H1 (cell line): ENCODE measurements at regions not wholly inside any gene's neighbourhood (a gene's known extent, or its start where the extent isn't known, plus 50 kb on each side); places are given as distances from the start of the nearest gene placed in this dataset.

Experiments used
- CTCF ChIA-PET: fragments of 300-600 bp; sonication (Branson Sonifier 250); formaldehyde crosslinking; loops from one replicate; lab custom pipeline; 2021; ENCODE audit not compliant: partially characterized antibody; lab: Charles Lee
- POLR2A ChIA-PET: fragments of 300-600 bp; sonication (Branson Sonifier 250); formaldehyde crosslinking; loops from one replicate; lab custom pipeline; 2021; ENCODE audit warnings: inconsistent platforms; ENCODE audit not compliant: partially characterized antibody; lab: Charles Lee
- DNase-seq, 2 experiments: peaks; one replicate each; pipeline versions ENCODE4 v3.0.0 to v3.0.0-alpha.2; 2010 to 2022; ENCODE audit warnings: low spot score in 2 of 2, low read depth in 1 of 2, mixed read lengths in 1 of 2
- FAIRE-seq: peaks from 2 replicates; lab custom pipeline; 2011; peaks lifted over from hg19 to GRCh38; lab: Jason Lieb, UNC
- H2AFZ ChIP-seq: 2 replicates; pipeline ENCODE4 v1.8.1; 2012; ENCODE audit warnings: low read length, inconsistent platforms
- H2AK5ac ChIP-seq: 2 replicates; pipeline ENCODE4 v1.6.1; 2013; ENCODE audit warnings: low read depth, low read length
- H2BK120ac ChIP-seq: replicated peaks from 2 replicates; pipeline ENCODE3; 2013; ENCODE audit warnings: low read depth, low read length, inconsistent platforms
- H2BK12ac ChIP-seq: 2 replicates; pipeline ENCODE4 v1.6.1; 2013; ENCODE audit warnings: low read depth, low read length
- H2BK15ac ChIP-seq: 2 replicates; pipeline ENCODE4 v1.6.1; 2013; ENCODE audit warnings: low read length
- H2BK20ac ChIP-seq: 2 replicates; pipeline ENCODE4 v1.6.1; 2013; ENCODE audit warnings: low read length
- H2BK5ac ChIP-seq: 2 replicates; pipeline ENCODE4 v1.6.1; 2013; ENCODE audit warnings: low read depth, low read length
- H3K14ac ChIP-seq: 2 replicates; pipeline ENCODE4 v1.6.1; 2013; ENCODE audit warnings: inconsistent platforms; ENCODE audit not compliant: insufficient read length
- H3K18ac ChIP-seq: 2 replicates; pipeline ENCODE4 v1.6.1; 2013; ENCODE audit warnings: low read length; ENCODE audit errors: extremely low read depth
- H3K23ac ChIP-seq: 2 replicates; pipeline ENCODE4 v1.6.1; 2013; ENCODE audit warnings: inconsistent platforms; ENCODE audit not compliant: insufficient read length
- H3K23me2 ChIP-seq: 2 replicates; pipeline ENCODE4 v1.6.1; 2013; ENCODE audit warnings: low read depth, low read length
- H3K27ac ChIP-seq: 2 replicates; pipeline ENCODE4 v1.6.1; 2011; ENCODE audit warnings: low read depth, low read length, inconsistent platforms
- H3K27me3 ChIP-seq, 4 experiments: replicated peaks in 1 of 4; 1 replicate in 1 of 4; 2 replicates in 3 of 4; pipeline versions ENCODE4 v1.6.1 to v1.8.1; 2011 to 2013; ENCODE audit warnings: low read length in 3 of 4, mild to moderate bottlenecking in 3 of 4, inconsistent platforms in 2 of 4, mixed read lengths in 2 of 4, moderate library complexity in 1 of 4; ENCODE audit not compliant: control insufficient read depth in 3 of 4, insufficient read depth in 3 of 4; ENCODE audit errors: extremely low read depth in 1 of 4
- H3K36me3 ChIP-seq, 4 experiments: 2 replicates each; pipeline versions ENCODE4 v1.6.1 to v1.8.1; 2011 to 2013; ENCODE audit warnings: mild to moderate bottlenecking in 4 of 4, low read length in 3 of 4, moderate library complexity in 2 of 4, control low read depth in 1 of 4, inconsistent platforms in 1 of 4; ENCODE audit not compliant: insufficient read depth in 4 of 4, control insufficient read depth in 2 of 4
- H3K4ac ChIP-seq: replicated peaks from 2 replicates; pipeline ENCODE3; 2013; ENCODE audit warnings: low read length, low read depth, mixed read lengths, inconsistent platforms; ENCODE audit not compliant: insufficient read length
- H3K4me1 ChIP-seq, 4 experiments: replicated peaks in 1 of 4; 1 replicate in 1 of 4; 2 replicates in 3 of 4; pipeline versions ENCODE4 v1.6.1 to v1.8.1; 2011 to 2013; ENCODE audit warnings: low read length in 3 of 4, inconsistent platforms in 2 of 4, mixed read lengths in 1 of 4; ENCODE audit not compliant: insufficient read depth in 4 of 4, control insufficient read depth in 3 of 4
- H3K4me2 ChIP-seq, 2 experiments: 2 replicates each; pipeline versions ENCODE4 v1.6.1 to v1.8.1; 2011 to 2013; ENCODE audit warnings: low read depth in 2 of 2, low read length in 2 of 2, control low read depth in 1 of 2, inconsistent platforms in 1 of 2, mild to moderate bottlenecking in 1 of 2; ENCODE audit not compliant: insufficient read depth in 1 of 2
- H3K4me3 ChIP-seq, 4 experiments: fragments of 200-600, 300-600 bp in 1 of 4; sonication (generic), shearing (Covaris generic), sonication (Bioruptor Twin) in 1 of 4; 2 replicates each; pipeline versions ENCODE4 v1.5.1 to v1.8.1; 2011 to 2016; ENCODE audit warnings: low read length in 4 of 4, low read depth in 3 of 4, control low read depth in 2 of 4, inconsistent platforms in 2 of 4, mild to moderate bottlenecking in 2 of 4, mixed read lengths in 1 of 4, moderate library complexity in 1 of 4; ENCODE audit not compliant: insufficient read depth in 2 of 4; ENCODE audit errors: extremely low read depth in 1 of 4
- H3K56ac ChIP-seq: replicated peaks from 2 replicates; pipeline ENCODE3; 2013; ENCODE audit warnings: low read depth, mild to moderate bottlenecking, mixed read lengths, low read length, inconsistent platforms; ENCODE audit not compliant: insufficient read length
- H3K79me1 ChIP-seq: 2 replicates; pipeline ENCODE4 v1.6.1; 2013; ENCODE audit warnings: low read depth, low read length, control low read depth
- H3K79me2 ChIP-seq, 2 experiments: 2 replicates each; pipeline versions ENCODE4 v1.6.1 to v1.8.1; 2012 to 2013; ENCODE audit warnings: low read length in 2 of 2, mild to moderate bottlenecking in 2 of 2, inconsistent platforms in 1 of 2; ENCODE audit not compliant: insufficient read depth in 2 of 2, control insufficient read depth in 1 of 2
- H3K9ac ChIP-seq, 4 experiments: replicated peaks in 1 of 4; 1 replicate in 1 of 4; 2 replicates in 3 of 4; pipeline versions ENCODE4 v1.6.1 to v1.8.1; 2011 to 2013; ENCODE audit warnings: low read depth in 3 of 4, low read length in 3 of 4, control low read depth in 2 of 4, mild to moderate bottlenecking in 2 of 4, moderate library complexity in 2 of 4, inconsistent platforms in 1 of 4; ENCODE audit errors: extremely low read depth in 1 of 4
- H3K9me3 ChIP-seq, 2 experiments: 2 replicates each; pipeline versions ENCODE4 v1.6.1 to v1.8.1; 2012 to 2013; ENCODE audit warnings: mild to moderate bottlenecking in 2 of 2, moderate library complexity in 2 of 2, control low read depth in 1 of 2, inconsistent platforms in 1 of 2, low read depth in 1 of 2, low read length in 1 of 2, mixed read lengths in 1 of 2; ENCODE audit not compliant: insufficient read depth in 2 of 2
- H4K20me1 ChIP-seq, 2 experiments: replicated peaks in 1 of 2; 2 replicates each; pipeline versions ENCODE3 to v1.8.1; 2011 to 2013; ENCODE audit warnings: inconsistent platforms in 2 of 2, low read length in 2 of 2, mild to moderate bottlenecking in 1 of 2; ENCODE audit not compliant: insufficient read depth in 2 of 2, control insufficient read depth in 1 of 2
- H4K5ac ChIP-seq: 2 replicates; pipeline ENCODE4 v1.6.1; 2013; ENCODE audit warnings: low read length, low read depth, mixed read lengths, inconsistent platforms; ENCODE audit not compliant: insufficient read length
- H4K8ac ChIP-seq: 2 replicates; pipeline ENCODE4 v1.8.0; 2013; ENCODE audit warnings: mild to moderate bottlenecking, moderate library complexity, low read length, inconsistent platforms; ENCODE audit not compliant: insufficient read depth; ENCODE audit errors: extremely low read depth
- H4K91ac ChIP-seq: replicated peaks from 2 replicates; pipeline ENCODE3; 2013; ENCODE audit warnings: low read length, mixed read lengths, inconsistent platforms; ENCODE audit not compliant: insufficient read length
- CBX8 ChIP-seq: fragments of 300-800, 300-1000 bp; sonication (generic); IDR thresholded peaks from 2 replicates; pipeline ENCODE4 v1.7.1; 2016; ENCODE audit warnings: low read depth, low read length, borderline replicate concordance
- CHD1 ChIP-seq: IDR thresholded peaks from 2 replicates; pipeline ENCODE4 v1.6.1; 2012; ENCODE audit warnings: low read depth, low read length, improper control_type of control experiment
- CTBP2 ChIP-seq: IDR thresholded peaks from 2 replicates; pipeline ENCODE4 v1.7.0; 2011; ENCODE audit warnings: borderline replicate concordance, mild to moderate bottlenecking, moderate library complexity, mixed read lengths, low read length; ENCODE audit not compliant: insufficient read depth, insufficient read length
- MAFK ChIP-seq: IDR thresholded peaks from 2 replicates; pipeline ENCODE4 v1.6.1; 2012; ENCODE audit warnings: low read depth, mild to moderate bottlenecking, improper control_type of control experiment, low read length
- NANOG ChIP-seq: IDR thresholded peaks from 2 replicates; pipeline ENCODE4 v1.6.1; 2011; ENCODE audit warnings: low read length, low read depth, mild to moderate bottlenecking, inconsistent platforms; ENCODE audit not compliant: insufficient read depth, poor library complexity, severe bottlenecking
- POLR2A ChIP-seq, 2 experiments: IDR thresholded peaks; 1 replicate in 1 of 2; 2 replicates in 1 of 2; pipeline ENCODE4 v1.6.1; 2011; ENCODE audit warnings: low read depth in 2 of 2, low read length in 2 of 2, mild to moderate bottlenecking in 2 of 2; ENCODE audit errors: control extremely low read depth in 1 of 2
- SAP30 ChIP-seq: fragments of 300-600 bp; sonication (generic); IDR thresholded peaks from 2 replicates; pipeline ENCODE4 v1.7.1; 2012; ENCODE audit warnings: low read length, moderate library complexity, mild to moderate bottlenecking, inconsistent platforms; ENCODE audit not compliant: insufficient read depth, insufficient replicate concordance
- SUZ12 ChIP-seq: fragments of 200-600 bp; sonication (generic); IDR thresholded peaks from 2 replicates; pipeline ENCODE4 v1.6.1; 2012; ENCODE audit warnings: mild to moderate bottlenecking, inconsistent platforms, low read length, moderate library complexity, mixed read lengths
- TBP ChIP-seq: IDR thresholded peaks from 2 replicates; pipeline ENCODE4 v1.6.1; 2011; ENCODE audit warnings: low read depth, low read length, improper control_type of control experiment
- WGBS, 2 experiments: shearing (Covaris generic) in 1 of 2; methylation state at CpG; one replicate each; pipeline versions ENCODE4 v1.1.6 to v1.1.7; 2013 to 2015; ENCODE audit warnings: low lambda C conversion rate in 2 of 2, mixed read lengths in 2 of 2, inconsistent platforms in 1 of 2, low coverage in 1 of 2, missing lambda C conversion rate in 1 of 2; ENCODE audit not compliant: insufficient replicate concordance in 2 of 2, insufficient coverage in 1 of 2, insufficient read length in 1 of 2; ENCODE audit errors: extremely low coverage in 1 of 2, missing lambda C conversion rate in 1 of 2; 5-methylcytosine and 5-hydroxymethylcytosine counted together
- TF ChIP-seq, protein P1 (sequence below), 3 experiments: IDR thresholded peaks; 1 replicate in 2 of 3; 2 replicates in 1 of 3; pipeline versions ENCODE4 v1.5.1 to v1.6.1; 2011; ENCODE audit warnings: low read length in 3 of 3, mild to moderate bottlenecking in 3 of 3, inconsistent platforms in 2 of 3, low read depth in 1 of 3, moderate library complexity in 1 of 3; ENCODE audit not compliant: insufficient read depth in 1 of 3; ENCODE audit errors: control extremely low read depth in 1 of 3
- TF ChIP-seq, protein P2 (sequence below): IDR thresholded peaks from 2 replicates; pipeline ENCODE4 v1.6.1; 2011; ENCODE audit warnings: low read length, improper control_type of control experiment

DNA sequence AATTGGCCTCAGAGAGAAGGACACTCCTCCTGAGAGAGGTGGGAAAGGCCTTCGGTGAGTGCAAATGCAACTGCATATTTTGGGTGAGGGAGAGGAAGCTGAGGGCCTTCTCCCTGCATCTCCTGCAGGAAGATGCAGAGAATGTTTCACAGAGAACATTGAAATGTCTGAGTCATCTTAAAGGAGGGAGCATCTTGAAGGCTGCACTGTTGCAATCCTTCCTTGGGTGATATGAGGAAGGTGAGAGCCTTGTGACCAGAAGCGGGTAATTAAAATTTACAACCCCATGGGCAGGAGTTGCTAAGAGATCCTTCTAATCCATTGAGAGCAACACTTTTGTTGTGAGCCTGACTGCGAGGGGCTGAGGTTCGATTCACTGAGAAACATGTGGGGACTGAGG, 375.7 kb upstream of the MARCKS start:
- Histone ChIP-seq H2AK5ac (no peak overlapping the region), H4K5ac (no peak overlapping the region), H4K91ac (no peak overlapping the region), H3K9me3 (no peaks in the 10 kb centered on the region), H2BK15ac (no peak overlapping the region), H3K27ac (no peak overlapping the region), H3K27me3 (peaks cover 0 to 1% (median 0%) of the 10 kb centered on the region in 4 experiments; a peak in 1 of 7 replicates), H3K4me2 (no peak overlapping the region), H2BK120ac (no peak overlapping the region), H2AFZ (no peak overlapping the region), H3K56ac (no peak overlapping the region), H4K8ac (no peak overlapping the region), H3K36me3 (no peaks in the 10 kb centered on the region), H4K20me1 (no peaks in the 10 kb centered on the region), H2BK20ac (no peak overlapping the region), H2BK5ac (no peak overlapping the region), H3K9ac (no peak overlapping the region), H3K4me3 (no peak overlapping the region), H3K18ac (no peak overlapping the region), H3K23ac (no peak overlapping the region), H2BK12ac (no peak overlapping the region), H3K4me1 (no peaks in the 10 kb centered on the region), H3K14ac (no peak overlapping the region), H3K79me1 (no peaks in the 10 kb centered on the region), H3K4ac (no peak overlapping the region), H3K23me2 (no peaks in the 10 kb centered on the region), H3K79me2 (no peaks in the 10 kb centered on the region)
- ChIA-PET POLR2A (no interaction called here), CTCF (interaction anchor here (0.8 to 2.1 kb wide), 3 partner anchors 14 to 361 kb away, joined by 3 to 6 read pairs (median 3); no protein-coding TSS in a partner anchor)
- DNase-seq: no peak
- FAIRE-seq: no peak
- WGBS, 2 experiments: 96% methylated on average over 4 of the region's 4 CpGs; no CpG with 5 or more reads in 1 of the 2 experiments
- TF ChIP-seq TBP: no peak
- TF ChIP-seq, protein P1, sequence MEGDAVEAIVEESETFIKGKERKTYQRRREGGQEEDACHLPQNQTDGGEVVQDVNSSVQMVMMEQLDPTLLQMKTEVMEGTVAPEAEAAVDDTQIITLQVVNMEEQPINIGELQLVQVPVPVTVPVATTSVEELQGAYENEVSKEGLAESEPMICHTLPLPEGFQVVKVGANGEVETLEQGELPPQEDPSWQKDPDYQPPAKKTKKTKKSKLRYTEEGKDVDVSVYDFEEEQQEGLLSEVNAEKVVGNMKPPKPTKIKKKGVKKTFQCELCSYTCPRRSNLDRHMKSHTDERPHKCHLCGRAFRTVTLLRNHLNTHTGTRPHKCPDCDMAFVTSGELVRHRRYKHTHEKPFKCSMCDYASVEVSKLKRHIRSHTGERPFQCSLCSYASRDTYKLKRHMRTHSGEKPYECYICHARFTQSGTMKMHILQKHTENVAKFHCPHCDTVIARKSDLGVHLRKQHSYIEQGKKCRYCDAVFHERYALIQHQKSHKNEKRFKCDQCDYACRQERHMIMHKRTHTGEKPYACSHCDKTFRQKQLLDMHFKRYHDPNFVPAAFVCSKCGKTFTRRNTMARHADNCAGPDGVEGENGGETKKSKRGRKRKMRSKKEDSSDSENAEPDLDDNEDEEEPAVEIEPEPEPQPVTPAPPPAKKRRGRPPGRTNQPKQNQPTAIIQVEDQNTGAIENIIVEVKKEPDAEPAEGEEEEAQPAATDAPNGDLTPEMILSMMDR (IDR thresholded peaks at IDR 0.05; ENCODE audit: control extremely low read depth in 1 of 3, insufficient read depth in 1 of 3, low read depth in 1 of 3, low read length in 3 of 3): no peak
- TF ChIP-seq, protein P2, sequence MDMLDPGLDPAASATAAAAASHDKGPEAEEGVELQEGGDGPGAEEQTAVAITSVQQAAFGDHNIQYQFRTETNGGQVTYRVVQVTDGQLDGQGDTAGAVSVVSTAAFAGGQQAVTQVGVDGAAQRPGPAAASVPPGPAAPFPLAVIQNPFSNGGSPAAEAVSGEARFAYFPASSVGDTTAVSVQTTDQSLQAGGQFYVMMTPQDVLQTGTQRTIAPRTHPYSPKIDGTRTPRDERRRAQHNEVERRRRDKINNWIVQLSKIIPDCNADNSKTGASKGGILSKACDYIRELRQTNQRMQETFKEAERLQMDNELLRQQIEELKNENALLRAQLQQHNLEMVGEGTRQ: no peak
- TF ChIP-seq CTBP2: no peak
- no peak for TF ChIP-seq SAP30
- TF ChIP-seq NANOG: no peak
- no peak for TF ChIP-seq CBX8
- TF ChIP-seq SUZ12: no peak
- no peak for TF ChIP-seq CHD1
- no peak for TF ChIP-seq MAFK
- TF ChIP-seq POLR2A (IDR thresholded peaks at IDR 0.05; ENCODE audit: control extremely low read depth in 1 of 2, low read depth in 2 of 2, low read length in 2 of 2): no peak
